WTC11 (cell line): ENCODE measurements at regions not wholly inside any gene's neighbourhood (a gene's known extent, or its start where the extent isn't known, plus 50 kb on each side); places are given as distances from the start of the nearest gene placed in this dataset.

Experiments
- ATAC-seq: fragments of 200-7000 bp; cut with Tn5 transposase; 2 replicates; pipeline ENCODE4 v1.10.0; 2021; ENCODE audit warnings: mild to moderate bottlenecking, moderate library complexity
- CTCF ChIA-PET: fragments of 300-600 bp; sonication (Branson Sonifier 250); formaldehyde crosslinking; loops from one replicate; lab custom pipeline; 2021; ENCODE audit warnings: antibody characterized with exemption; lab: Charles Lee
- POLR2A ChIA-PET: fragments of 350-600 bp; sonication (Branson Sonifier 250); formaldehyde crosslinking; loops from one replicate; lab custom pipeline; 2021; ENCODE audit warnings: antibody characterized with exemption; lab: Charles Lee
- DNase-seq: peaks from one replicate; pipeline ENCODE4 v3.0.0; 2021; ENCODE audit warnings: low spot score
- H3K27ac Mint-ChIP-seq: 2 replicates; pipeline ENCODE4 v1.8.0; 2021; ENCODE audit warnings: mixed read lengths
- H3K27me3 Mint-ChIP-seq: 2 replicates; pipeline ENCODE4 v1.8.0; 2021; ENCODE audit warnings: low read depth, mild to moderate bottlenecking, moderate library complexity, mixed read lengths
- H3K36me3 Mint-ChIP-seq: 2 replicates; pipeline ENCODE4 v1.8.0; 2021; ENCODE audit warnings: mixed read lengths
- H3K4me1 Mint-ChIP-seq: 2 replicates; pipeline ENCODE4 v1.8.0; 2022; ENCODE audit warnings: mixed read lengths
- H3K4me3 Mint-ChIP-seq: 2 replicates; pipeline ENCODE4 v1.8.0; 2021; ENCODE audit warnings: mild to moderate bottlenecking, moderate library complexity, mixed read lengths
- H3K9me3 Mint-ChIP-seq: 2 replicates; pipeline ENCODE4 v1.8.0; 2021; ENCODE audit warnings: mixed read lengths
- ETV6 ChIP-seq: sonication (generic); formaldehyde crosslinking; IDR thresholded peaks from 2 replicates; pipeline ENCODE4 v1.8.1; 2022; ENCODE audit warnings: mild to moderate bottlenecking, missing genetic modification reagents
- FOXP1 ChIP-seq: sonication (generic); formaldehyde crosslinking; IDR thresholded peaks from 2 replicates; pipeline ENCODE4 v1.8.0; 2022; ENCODE audit warnings: missing genetic modification reagents, mild to moderate bottlenecking, moderate library complexity, borderline replicate concordance
- JUN ChIP-seq: sonication (generic); formaldehyde crosslinking; IDR thresholded peaks from 2 replicates; pipeline ENCODE4 v1.8.0; 2023; ENCODE audit warnings: mild to moderate bottlenecking, missing genetic modification reagents
- NFYB ChIP-seq: sonication (generic); formaldehyde crosslinking; conservative IDR thresholded peaks from 2 replicates; pipeline ENCODE4 v1.8.0; 2022; ENCODE audit warnings: low read depth, missing genetic modification reagents
- ZNF121 ChIP-seq: sonication (generic); formaldehyde crosslinking; IDR thresholded peaks from 2 replicates; pipeline ENCODE4 v1.8.0; 2023; ENCODE audit warnings: missing genetic modification reagents
- TF ChIP-seq, protein P1 (sequence below): sonication (generic); formaldehyde crosslinking; conservative IDR thresholded peaks from 2 replicates; pipeline ENCODE4 v1.8.1; 2023; ENCODE audit warnings: mild to moderate bottlenecking, low read depth, missing genetic modification reagents, moderate library complexity
- TF ChIP-seq, protein P2 (sequence below): sonication (generic); formaldehyde crosslinking; IDR thresholded peaks from 2 replicates; pipeline ENCODE4 v1.8.0; 2022; ENCODE audit warnings: mild to moderate bottlenecking, missing genetic modification reagents
- TF ChIP-seq, protein P3 (sequence below): fragments of 250-450 bp; sonication (Bioruptor Pico); IDR thresholded peaks from 2 replicates; pipeline ENCODE4 v1.8.0; 2021; ENCODE audit warnings: mild to moderate bottlenecking
- TF ChIP-seq, protein P4 (sequence below): sonication (generic); formaldehyde crosslinking; IDR thresholded peaks from 2 replicates; pipeline ENCODE4 v1.8.1; 2023; ENCODE audit warnings: mild to moderate bottlenecking, moderate library complexity, missing genetic modification reagents
- TF ChIP-seq, protein P5 (sequence below): sonication (generic); formaldehyde crosslinking; IDR thresholded peaks from 2 replicates; pipeline ENCODE4 v1.8.1; 2022; ENCODE audit warnings: missing genetic modification reagents, borderline replicate concordance
- TF ChIP-seq, protein P6 (sequence below): fragments of 250-450 bp; sonication (Bioruptor Pico); IDR thresholded peaks from 2 replicates; pipeline ENCODE4 v1.9.0; 2021; ENCODE audit warnings: mild to moderate bottlenecking, borderline replicate concordance
- TF ChIP-seq, protein P7 (sequence below): fragments of 200-600 bp; IDR thresholded peaks from 2 replicates; pipeline ENCODE4 v1.8.0; 2022; ENCODE audit warnings: antibody characterized with exemption
- TF ChIP-seq, protein P8 (sequence below): fragments of 250-450 bp; sonication (Bioruptor Pico); IDR thresholded peaks from 2 replicates; pipeline ENCODE4 v1.9.0; 2021; ENCODE audit warnings: moderate library complexity, mild to moderate bottlenecking, inconsistent platforms, borderline replicate concordance
- TF ChIP-seq, protein P9 (sequence below): sonication (generic); formaldehyde crosslinking; IDR thresholded peaks from 2 replicates; pipeline ENCODE4 v1.8.0; 2023; ENCODE audit warnings: missing genetic modification reagents

DNA sequence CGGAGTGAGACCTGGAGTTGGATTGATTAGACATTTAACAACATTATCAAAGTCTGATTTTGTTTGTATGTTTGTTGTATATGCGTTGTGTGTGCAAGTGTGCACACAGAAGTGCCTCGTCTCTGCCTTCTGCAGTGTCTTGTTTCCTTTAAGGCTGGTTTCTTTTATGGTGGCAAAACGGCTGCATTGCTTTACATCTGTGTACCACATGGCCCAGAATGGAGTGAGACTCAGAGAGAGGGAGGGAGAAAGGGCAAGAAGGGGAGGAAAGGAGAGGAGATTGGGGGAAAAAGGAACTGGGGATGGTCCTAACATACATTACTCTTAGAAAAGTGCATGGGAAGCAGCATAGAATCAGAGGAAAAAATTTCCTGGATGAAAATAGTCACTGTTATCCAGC, 99.7 kb upstream of the WLS start (continued):
- TF ChIP-seq, protein P1, sequence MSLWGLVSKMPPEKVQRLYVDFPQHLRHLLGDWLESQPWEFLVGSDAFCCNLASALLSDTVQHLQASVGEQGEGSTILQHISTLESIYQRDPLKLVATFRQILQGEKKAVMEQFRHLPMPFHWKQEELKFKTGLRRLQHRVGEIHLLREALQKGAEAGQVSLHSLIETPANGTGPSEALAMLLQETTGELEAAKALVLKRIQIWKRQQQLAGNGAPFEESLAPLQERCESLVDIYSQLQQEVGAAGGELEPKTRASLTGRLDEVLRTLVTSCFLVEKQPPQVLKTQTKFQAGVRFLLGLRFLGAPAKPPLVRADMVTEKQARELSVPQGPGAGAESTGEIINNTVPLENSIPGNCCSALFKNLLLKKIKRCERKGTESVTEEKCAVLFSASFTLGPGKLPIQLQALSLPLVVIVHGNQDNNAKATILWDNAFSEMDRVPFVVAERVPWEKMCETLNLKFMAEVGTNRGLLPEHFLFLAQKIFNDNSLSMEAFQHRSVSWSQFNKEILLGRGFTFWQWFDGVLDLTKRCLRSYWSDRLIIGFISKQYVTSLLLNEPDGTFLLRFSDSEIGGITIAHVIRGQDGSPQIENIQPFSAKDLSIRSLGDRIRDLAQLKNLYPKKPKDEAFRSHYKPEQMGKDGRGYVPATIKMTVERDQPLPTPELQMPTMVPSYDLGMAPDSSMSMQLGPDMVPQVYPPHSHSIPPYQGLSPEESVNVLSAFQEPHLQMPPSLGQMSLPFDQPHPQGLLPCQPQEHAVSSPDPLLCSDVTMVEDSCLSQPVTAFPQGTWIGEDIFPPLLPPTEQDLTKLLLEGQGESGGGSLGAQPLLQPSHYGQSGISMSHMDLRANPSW (CRISPR knock-in tag), result no peak
- no peak for TF ChIP-seq JUN (CRISPR knock-in tag)

DNA sequence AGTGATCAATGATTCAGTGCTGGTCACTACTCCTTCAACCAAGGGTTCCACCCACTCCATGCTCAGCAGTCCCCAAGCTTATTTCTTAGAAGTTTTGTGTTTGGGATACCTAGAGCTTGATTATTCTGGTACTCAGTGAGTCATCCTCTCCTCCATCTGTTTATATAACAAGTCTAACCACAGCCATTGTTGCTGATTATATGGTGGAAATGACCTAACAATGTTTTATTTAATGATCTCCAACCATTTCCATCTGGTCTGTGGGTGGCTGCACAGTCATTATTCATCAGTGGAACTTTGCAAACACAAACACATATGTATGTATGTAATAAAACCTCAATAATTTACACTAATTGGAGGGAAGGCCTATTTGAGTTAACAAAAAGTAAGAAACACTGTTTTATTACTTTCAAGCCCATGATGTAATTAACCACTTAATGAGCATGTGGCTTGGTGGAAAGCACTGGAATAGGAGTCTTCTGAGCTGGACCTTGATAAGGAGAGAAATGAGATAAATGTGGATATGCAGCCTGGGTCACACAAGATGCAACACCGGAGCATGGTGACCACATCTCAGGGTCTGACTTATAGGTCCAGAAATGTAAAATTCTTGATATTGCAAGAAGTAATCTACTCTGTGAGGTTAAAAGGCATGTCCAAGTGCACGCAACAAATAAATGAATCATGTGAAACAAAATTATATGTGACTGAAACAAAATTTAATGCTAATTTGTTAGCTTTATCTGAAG, 99.0 kb upstream of the WLS start:
- Mint-ChIP-seq H3K9me3 (no peaks in the 10 kb centered on the region), H3K4me3 (no peak overlapping the region), H3K36me3 (no peaks in the 10 kb centered on the region), H3K27ac (no peak overlapping the region), H3K27me3 (no peaks in the 10 kb centered on the region; the same call in 1 of the 2 replicates), H3K4me1 (no peaks in the 10 kb centered on the region)
- ATAC-seq (no peak), DNase-seq (no peak)
- TF ChIP-seq, protein P2, sequence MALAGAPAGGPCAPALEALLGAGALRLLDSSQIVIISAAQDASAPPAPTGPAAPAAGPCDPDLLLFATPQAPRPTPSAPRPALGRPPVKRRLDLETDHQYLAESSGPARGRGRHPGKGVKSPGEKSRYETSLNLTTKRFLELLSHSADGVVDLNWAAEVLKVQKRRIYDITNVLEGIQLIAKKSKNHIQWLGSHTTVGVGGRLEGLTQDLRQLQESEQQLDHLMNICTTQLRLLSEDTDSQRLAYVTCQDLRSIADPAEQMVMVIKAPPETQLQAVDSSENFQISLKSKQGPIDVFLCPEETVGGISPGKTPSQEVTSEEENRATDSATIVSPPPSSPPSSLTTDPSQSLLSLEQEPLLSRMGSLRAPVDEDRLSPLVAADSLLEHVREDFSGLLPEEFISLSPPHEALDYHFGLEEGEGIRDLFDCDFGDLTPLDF (CRISPR knock-in tag), result no peak
- TF ChIP-seq, protein P3, sequence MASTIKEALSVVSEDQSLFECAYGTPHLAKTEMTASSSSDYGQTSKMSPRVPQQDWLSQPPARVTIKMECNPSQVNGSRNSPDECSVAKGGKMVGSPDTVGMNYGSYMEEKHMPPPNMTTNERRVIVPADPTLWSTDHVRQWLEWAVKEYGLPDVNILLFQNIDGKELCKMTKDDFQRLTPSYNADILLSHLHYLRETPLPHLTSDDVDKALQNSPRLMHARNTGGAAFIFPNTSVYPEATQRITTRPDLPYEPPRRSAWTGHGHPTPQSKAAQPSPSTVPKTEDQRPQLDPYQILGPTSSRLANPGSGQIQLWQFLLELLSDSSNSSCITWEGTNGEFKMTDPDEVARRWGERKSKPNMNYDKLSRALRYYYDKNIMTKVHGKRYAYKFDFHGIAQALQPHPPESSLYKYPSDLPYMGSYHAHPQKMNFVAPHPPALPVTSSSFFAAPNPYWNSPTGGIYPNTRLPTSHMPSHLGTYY (CRISPR knock-in tag), result no peak
- TF ChIP-seq, protein P4, sequence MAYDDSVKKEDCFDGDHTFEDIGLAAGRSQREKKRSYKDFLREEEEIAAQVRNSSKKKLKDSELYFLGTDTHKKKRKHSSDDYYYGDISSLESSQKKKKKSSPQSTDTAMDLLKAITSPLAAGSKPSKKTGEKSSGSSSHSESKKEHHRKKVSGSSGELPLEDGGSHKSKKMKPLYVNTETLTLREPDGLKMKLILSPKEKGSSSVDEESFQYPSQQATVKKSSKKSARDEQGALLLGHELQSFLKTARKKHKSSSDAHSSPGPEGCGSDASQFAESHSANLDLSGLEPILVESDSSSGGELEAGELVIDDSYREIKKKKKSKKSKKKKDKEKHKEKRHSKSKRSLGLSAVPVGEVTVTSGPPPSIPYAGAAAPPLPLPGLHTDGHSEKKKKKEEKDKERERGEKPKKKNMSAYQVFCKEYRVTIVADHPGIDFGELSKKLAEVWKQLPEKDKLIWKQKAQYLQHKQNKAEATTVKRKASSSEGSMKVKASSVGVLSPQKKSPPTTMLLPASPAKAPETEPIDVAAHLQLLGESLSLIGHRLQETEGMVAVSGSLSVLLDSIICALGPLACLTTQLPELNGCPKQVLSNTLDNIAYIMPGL (CRISPR knock-in tag), result no peak
- POLR2A ChIA-PET, result no interaction called here
- CTCF ChIA-PET, result interaction anchor here (1.0 kb wide), 1 partner anchor 211 kb away, joined by 3 read pairs; no protein-coding TSS in a partner anchor

DNA sequence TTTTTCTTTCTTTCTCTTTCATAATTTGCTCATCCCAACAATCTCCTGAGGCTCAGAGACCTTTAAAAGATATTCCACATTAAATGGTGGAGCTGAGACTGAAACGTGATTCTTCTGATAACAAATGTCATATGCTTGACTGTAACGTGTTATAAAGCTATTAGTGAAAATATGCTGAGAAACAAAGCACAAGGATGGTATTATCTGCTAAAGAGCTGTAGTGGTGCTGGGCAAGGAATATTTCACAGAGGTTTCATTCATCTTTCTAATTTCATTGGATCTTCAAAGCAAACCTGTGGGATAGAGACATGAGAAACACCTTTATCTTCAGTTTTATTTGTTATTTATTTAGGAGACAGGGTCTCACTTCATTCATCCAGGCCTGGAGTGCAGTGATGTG, 98.1 kb upstream of the WLS start:
- Mint-ChIP-seq H3K4me3 (no peak overlapping the region), H3K27ac (no peak overlapping the region), H3K27me3 (no peaks in the 10 kb centered on the region; the same call in 1 of the 2 replicates), H3K36me3 (no peaks in the 10 kb centered on the region), H3K4me1 (no peaks in the 10 kb centered on the region), H3K9me3 (no peaks in the 10 kb centered on the region)
- ChIA-PET POLR2A (no interaction called here), CTCF (interaction anchor here (0.5 to 1.0 kb wide), 2 partner anchors 137 to 210 kb away, joined by 3 read pairs; no protein-coding TSS in a partner anchor)
- no peak for DNase-seq
- ATAC-seq, result no peak
- TF ChIP-seq ETV6 (no peak), ZNF121 (no peak), NFYB (CRISPR knock-in tag) (no peak), FOXP1 (CRISPR knock-in tag) (no peak)
- TF ChIP-seq, protein P5, sequence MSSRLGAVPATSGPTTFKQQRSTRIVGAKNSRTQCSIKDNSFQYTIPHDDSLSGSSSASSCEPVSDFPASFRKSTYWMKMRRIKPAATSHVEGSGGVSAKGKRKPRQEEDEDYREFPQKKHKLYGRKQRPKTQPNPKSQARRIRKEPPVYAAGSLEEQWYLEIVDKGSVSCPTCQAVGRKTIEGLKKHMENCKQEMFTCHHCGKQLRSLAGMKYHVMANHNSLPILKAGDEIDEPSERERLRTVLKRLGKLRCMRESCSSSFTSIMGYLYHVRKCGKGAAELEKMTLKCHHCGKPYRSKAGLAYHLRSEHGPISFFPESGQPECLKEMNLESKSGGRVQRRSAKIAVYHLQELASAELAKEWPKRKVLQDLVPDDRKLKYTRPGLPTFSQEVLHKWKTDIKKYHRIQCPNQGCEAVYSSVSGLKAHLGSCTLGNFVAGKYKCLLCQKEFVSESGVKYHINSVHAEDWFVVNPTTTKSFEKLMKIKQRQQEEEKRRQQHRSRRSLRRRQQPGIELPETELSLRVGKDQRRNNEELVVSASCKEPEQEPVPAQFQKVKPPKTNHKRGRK (CRISPR knock-in tag), result no peak
- TF ChIP-seq, protein P6, sequence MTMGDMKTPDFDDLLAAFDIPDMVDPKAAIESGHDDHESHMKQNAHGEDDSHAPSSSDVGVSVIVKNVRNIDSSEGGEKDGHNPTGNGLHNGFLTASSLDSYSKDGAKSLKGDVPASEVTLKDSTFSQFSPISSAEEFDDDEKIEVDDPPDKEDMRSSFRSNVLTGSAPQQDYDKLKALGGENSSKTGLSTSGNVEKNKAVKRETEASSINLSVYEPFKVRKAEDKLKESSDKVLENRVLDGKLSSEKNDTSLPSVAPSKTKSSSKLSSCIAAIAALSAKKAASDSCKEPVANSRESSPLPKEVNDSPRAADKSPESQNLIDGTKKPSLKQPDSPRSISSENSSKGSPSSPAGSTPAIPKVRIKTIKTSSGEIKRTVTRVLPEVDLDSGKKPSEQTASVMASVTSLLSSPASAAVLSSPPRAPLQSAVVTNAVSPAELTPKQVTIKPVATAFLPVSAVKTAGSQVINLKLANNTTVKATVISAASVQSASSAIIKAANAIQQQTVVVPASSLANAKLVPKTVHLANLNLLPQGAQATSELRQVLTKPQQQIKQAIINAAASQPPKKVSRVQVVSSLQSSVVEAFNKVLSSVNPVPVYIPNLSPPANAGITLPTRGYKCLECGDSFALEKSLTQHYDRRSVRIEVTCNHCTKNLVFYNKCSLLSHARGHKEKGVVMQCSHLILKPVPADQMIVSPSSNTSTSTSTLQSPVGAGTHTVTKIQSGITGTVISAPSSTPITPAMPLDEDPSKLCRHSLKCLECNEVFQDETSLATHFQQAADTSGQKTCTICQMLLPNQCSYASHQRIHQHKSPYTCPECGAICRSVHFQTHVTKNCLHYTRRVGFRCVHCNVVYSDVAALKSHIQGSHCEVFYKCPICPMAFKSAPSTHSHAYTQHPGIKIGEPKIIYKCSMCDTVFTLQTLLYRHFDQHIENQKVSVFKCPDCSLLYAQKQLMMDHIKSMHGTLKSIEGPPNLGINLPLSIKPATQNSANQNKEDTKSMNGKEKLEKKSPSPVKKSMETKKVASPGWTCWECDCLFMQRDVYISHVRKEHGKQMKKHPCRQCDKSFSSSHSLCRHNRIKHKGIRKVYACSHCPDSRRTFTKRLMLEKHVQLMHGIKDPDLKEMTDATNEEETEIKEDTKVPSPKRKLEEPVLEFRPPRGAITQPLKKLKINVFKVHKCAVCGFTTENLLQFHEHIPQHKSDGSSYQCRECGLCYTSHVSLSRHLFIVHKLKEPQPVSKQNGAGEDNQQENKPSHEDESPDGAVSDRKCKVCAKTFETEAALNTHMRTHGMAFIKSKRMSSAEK (CRISPR knock-in tag), result no peak
- TF ChIP-seq, protein P7, sequence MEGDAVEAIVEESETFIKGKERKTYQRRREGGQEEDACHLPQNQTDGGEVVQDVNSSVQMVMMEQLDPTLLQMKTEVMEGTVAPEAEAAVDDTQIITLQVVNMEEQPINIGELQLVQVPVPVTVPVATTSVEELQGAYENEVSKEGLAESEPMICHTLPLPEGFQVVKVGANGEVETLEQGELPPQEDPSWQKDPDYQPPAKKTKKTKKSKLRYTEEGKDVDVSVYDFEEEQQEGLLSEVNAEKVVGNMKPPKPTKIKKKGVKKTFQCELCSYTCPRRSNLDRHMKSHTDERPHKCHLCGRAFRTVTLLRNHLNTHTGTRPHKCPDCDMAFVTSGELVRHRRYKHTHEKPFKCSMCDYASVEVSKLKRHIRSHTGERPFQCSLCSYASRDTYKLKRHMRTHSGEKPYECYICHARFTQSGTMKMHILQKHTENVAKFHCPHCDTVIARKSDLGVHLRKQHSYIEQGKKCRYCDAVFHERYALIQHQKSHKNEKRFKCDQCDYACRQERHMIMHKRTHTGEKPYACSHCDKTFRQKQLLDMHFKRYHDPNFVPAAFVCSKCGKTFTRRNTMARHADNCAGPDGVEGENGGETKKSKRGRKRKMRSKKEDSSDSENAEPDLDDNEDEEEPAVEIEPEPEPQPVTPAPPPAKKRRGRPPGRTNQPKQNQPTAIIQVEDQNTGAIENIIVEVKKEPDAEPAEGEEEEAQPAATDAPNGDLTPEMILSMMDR, result no peak
- TF ChIP-seq, protein P8, sequence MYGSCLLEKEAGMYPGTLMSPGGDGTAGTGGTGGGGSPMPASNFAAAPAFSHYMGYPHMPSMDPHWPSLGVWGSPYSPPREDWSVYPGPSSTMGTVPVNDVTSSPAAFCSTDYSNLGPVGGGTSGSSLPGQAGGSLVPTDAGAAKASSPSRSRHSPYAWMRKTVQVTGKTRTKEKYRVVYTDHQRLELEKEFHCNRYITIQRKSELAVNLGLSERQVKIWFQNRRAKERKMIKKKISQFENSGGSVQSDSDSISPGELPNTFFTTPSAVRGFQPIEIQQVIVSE, result no peak
- TF ChIP-seq, protein P9, sequence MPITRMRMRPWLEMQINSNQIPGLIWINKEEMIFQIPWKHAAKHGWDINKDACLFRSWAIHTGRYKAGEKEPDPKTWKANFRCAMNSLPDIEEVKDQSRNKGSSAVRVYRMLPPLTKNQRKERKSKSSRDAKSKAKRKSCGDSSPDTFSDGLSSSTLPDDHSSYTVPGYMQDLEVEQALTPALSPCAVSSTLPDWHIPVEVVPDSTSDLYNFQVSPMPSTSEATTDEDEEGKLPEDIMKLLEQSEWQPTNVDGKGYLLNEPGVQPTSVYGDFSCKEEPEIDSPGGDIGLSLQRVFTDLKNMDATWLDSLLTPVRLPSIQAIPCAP (CRISPR knock-in tag), result no peak
